BLaER1 treated with 17β-estradiol and CSF1 and Interleukin-3, amounts not matched to agents 10 nM and 100 nM (cell line): ENCODE measurements at regions not wholly inside any gene's neighbourhood (a gene's known extent, or its start where the extent isn't known, plus 50 kb on each side); places are given as distances from the start of the nearest gene placed in this dataset.

Experiments
- H3K27ac ChIP-seq, 11 experiments: shearing (Covaris generic); formaldehyde crosslinking; 2 replicates each; pipeline ENCODE4 v1.8.1; 2022
- H3K27me3 ChIP-seq, 11 experiments: shearing (Covaris generic); formaldehyde crosslinking; 2 replicates each; pipeline ENCODE4 v1.8.1; 2022
- H3K36me3 ChIP-seq, 11 experiments: shearing (Covaris generic); formaldehyde crosslinking; 2 replicates each; pipeline ENCODE4 v1.8.1; 2022
- H3K4me1 ChIP-seq, 10 experiments: shearing (Covaris generic); formaldehyde crosslinking; 2 replicates each; pipeline ENCODE4 v1.8.1; 2022
- H3K4me2 ChIP-seq, 11 experiments: shearing (Covaris generic); formaldehyde crosslinking; 2 replicates each; pipeline ENCODE4 v1.8.1; 2022
- H3K4me3 ChIP-seq, 10 experiments: shearing (Covaris generic); formaldehyde crosslinking; 2 replicates each; pipeline ENCODE4 v1.8.1; 2022
- H3K9ac ChIP-seq, 11 experiments: shearing (Covaris generic); formaldehyde crosslinking; 2 replicates each; pipeline ENCODE4 v1.8.1; 2022
- H3K9me3 ChIP-seq, 11 experiments: shearing (Covaris generic); formaldehyde crosslinking; replicated peaks in 1 of 11; 2 replicates each; pipeline ENCODE4 v1.8.1; 2022
- H4K20me1 ChIP-seq, 11 experiments: shearing (Covaris generic); formaldehyde crosslinking; 2 replicates each; pipeline ENCODE4 v1.8.1; 2022
- Cebpa-rat ChIP-seq, 11 experiments: shearing (Covaris generic); IDR thresholded peaks; 2 replicates each; pipeline ENCODE4 v1.8.1; 2022

GRCh38 chr18:78713726-78714125 is 265.9 kb upstream of the SALL3 start:
- TF ChIP-seq Cebpa-rat (IDR thresholded peaks at IDR 0.05), result no peak
- H3K9me3 ChIP-seq, result peaks cover 1 to 14% (median 9%) of the 10 kb centered on the region in 11 experiments; a peak in 16 of 22 replicates

GRCh38 chr18:78716022-78716421 is 263.6 kb upstream of the SALL3 start:
- no peak overlapping the region for H3K4me2 ChIP-seq
- no peaks in the 10 kb centered on the region for H3K27me3 ChIP-seq
- H3K4me3 ChIP-seq, result no peak overlapping the region
- H3K4me1 ChIP-seq, result no peaks in the 10 kb centered on the region
- H3K36me3 ChIP-seq, result no peaks in the 10 kb centered on the region
- no peak overlapping the region for H3K9ac ChIP-seq
- no peak for TF ChIP-seq Cebpa-rat (IDR thresholded peaks at IDR 0.05)
- H3K9me3 ChIP-seq, result no peaks in the 10 kb centered on the region
- no peak overlapping the region for H3K27ac ChIP-seq
- H4K20me1 ChIP-seq, result no peaks in the 10 kb centered on the region

More at GRCh38 chr18:78713726-78714125, 265.9 kb upstream of the SALL3 start:
- H3K27me3 ChIP-seq, result no peaks in the 10 kb centered on the region
- H3K4me1 ChIP-seq, result no peaks in the 10 kb centered on the region
- no peak overlapping the region for H3K4me2 ChIP-seq
- H4K20me1 ChIP-seq, result no peaks in the 10 kb centered on the region
- H3K36me3 ChIP-seq, result no peaks in the 10 kb centered on the region
- no peak overlapping the region for H3K4me3 ChIP-seq
- H3K9ac ChIP-seq, result no peak overlapping the region
- no peak overlapping the region for H3K27ac ChIP-seq

DNA sequence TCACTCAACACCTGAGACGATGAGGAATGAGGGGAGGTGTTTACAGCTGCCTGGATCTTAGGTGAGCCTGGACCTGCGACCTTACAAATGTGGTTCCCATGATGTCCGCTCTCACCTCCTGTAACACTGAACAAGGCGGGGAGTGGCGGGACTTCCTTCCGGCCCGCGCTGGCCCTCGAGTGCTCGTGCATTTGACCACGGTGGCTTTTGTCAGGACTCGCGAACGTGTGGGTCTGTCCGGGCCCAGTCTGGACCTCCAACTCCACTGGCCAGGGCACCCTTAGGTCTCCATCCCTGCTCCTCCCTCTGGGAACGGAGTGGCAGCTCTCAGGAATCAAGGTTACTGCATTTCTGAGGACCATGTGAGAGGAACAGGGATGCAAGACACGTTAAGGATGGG is 263.0 kb upstream of the SALL3 start:
- H3K4me1 ChIP-seq, result no peaks in the 10 kb centered on the region
- H3K27me3 ChIP-seq, result no peaks in the 10 kb centered on the region
- H3K9me3 ChIP-seq, result no peaks in the 10 kb centered on the region
- H3K4me2 ChIP-seq, result no peak overlapping the region
- no peak overlapping the region for H3K4me3 ChIP-seq
- TF ChIP-seq Cebpa-rat (IDR thresholded peaks at IDR 0.05), result no peak
- H3K9ac ChIP-seq, result no peak overlapping the region
- H4K20me1 ChIP-seq, result no peaks in the 10 kb centered on the region
- no peaks in the 10 kb centered on the region for H3K36me3 ChIP-seq
- no peak overlapping the region for H3K27ac ChIP-seq

- TF ChIP-seq Cebpa-rat (IDR thresholded peaks at IDR 0.05), result no peak
- Histone ChIP-seq H3K4me3 (no peak overlapping the region), H3K36me3 (no peaks in the 10 kb centered on the region), H3K27ac (no peak overlapping the region), H3K9me3 (no peaks in the 10 kb centered on the region), H4K20me1 (no peaks in the 10 kb centered on the region), H3K4me1 (no peaks in the 10 kb centered on the region), H3K9ac (no peak overlapping the region), H3K27me3 (no peaks in the 10 kb centered on the region), H3K4me2 (no peak overlapping the region)
Observed at GRCh38 chr18:78717051-78717765, 262.4 kb upstream of the SALL3 start.

DNA sequence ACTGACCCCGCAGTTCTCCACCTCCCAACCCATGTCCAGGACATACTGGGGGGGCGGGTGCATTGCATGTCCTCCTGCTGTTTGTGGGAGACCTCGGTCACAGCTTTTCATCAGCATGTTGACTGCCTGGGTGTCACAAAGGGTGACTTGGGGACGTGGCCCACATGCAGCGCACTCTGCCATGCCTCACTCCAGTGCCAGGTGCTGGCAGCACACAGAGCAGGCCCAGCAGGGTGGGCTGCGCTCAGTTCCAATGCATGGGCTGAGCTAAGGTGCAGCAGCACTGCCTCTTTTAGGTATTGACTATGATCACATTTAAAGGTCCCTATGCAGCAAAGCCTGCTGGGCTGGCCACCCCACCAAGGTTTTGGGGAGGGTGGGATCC is 261.9 kb upstream of the SALL3 start:
- Histone ChIP-seq H4K20me1 (no peaks in the 10 kb centered on the region), H3K4me3 (no peak overlapping the region), H3K9ac (no peak overlapping the region), H3K27me3 (no peaks in the 10 kb centered on the region), H3K4me1 (no peaks in the 10 kb centered on the region), H3K36me3 (no peaks in the 10 kb centered on the region), H3K27ac (no peak overlapping the region), H3K4me2 (no peak overlapping the region), H3K9me3 (no peaks in the 10 kb centered on the region)
- no peak for TF ChIP-seq Cebpa-rat (IDR thresholded peaks at IDR 0.05)

- H3K36me3 ChIP-seq, result no peaks in the 10 kb centered on the region
- H3K4me2 ChIP-seq, result no peak overlapping the region
- H3K27me3 ChIP-seq, result no peaks in the 10 kb centered on the region
- no peaks in the 10 kb centered on the region for H3K4me1 ChIP-seq
- H4K20me1 ChIP-seq, result no peaks in the 10 kb centered on the region
- H3K9ac ChIP-seq, result no peak overlapping the region
- no peak overlapping the region for H3K27ac ChIP-seq
- H3K4me3 ChIP-seq, result no peak overlapping the region
- no peak for TF ChIP-seq Cebpa-rat (IDR thresholded peaks at IDR 0.05)
- no peaks in the 10 kb centered on the region for H3K9me3 ChIP-seq
Observed at GRCh38 chr18:78719821-78720220, 259.8 kb upstream of the SALL3 start.

GRCh38 chr18:78720456-78721237 is 259.0 kb upstream of the SALL3 start:
- Histone ChIP-seq H3K27ac (no peak overlapping the region), H3K4me2 (no peak overlapping the region)
- TF ChIP-seq Cebpa-rat (IDR thresholded peaks at IDR 0.05), result no peak

GRCh38 chr18:78721238-78721875 is 258.3 kb upstream of the SALL3 start:
- Histone ChIP-seq H3K27ac (no peak overlapping the region), H3K4me1 (no peaks in the 10 kb centered on the region), H3K27me3 (no peaks in the 10 kb centered on the region), H3K4me2 (no peak overlapping the region), H3K36me3 (no peaks in the 10 kb centered on the region), H4K20me1 (no peaks in the 10 kb centered on the region), H3K9ac (no peak overlapping the region), H3K9me3 (no peaks in the 10 kb centered on the region), H3K4me3 (no peak overlapping the region)
- no peak for TF ChIP-seq Cebpa-rat (IDR thresholded peaks at IDR 0.05)

More at GRCh38 chr18:78720456-78721237, 259.0 kb upstream of the SALL3 start:
- Histone ChIP-seq H3K4me3 (no peak overlapping the region), H3K36me3 (no peaks in the 10 kb centered on the region), H3K27me3 (no peaks in the 10 kb centered on the region), H3K9ac (no peak overlapping the region), H4K20me1 (no peaks in the 10 kb centered on the region), H3K4me1 (no peaks in the 10 kb centered on the region), H3K9me3 (no peaks in the 10 kb centered on the region)

- Histone ChIP-seq H3K9me3 (no peaks in the 10 kb centered on the region), H3K4me2 (no peak overlapping the region), H3K4me3 (no peak overlapping the region), H3K27me3 (no peaks in the 10 kb centered on the region), H3K9ac (no peak overlapping the region), H3K36me3 (no peaks in the 10 kb centered on the region), H3K27ac (no peak overlapping the region), H4K20me1 (no peaks in the 10 kb centered on the region), H3K4me1 (no peaks in the 10 kb centered on the region)
- no peak for TF ChIP-seq Cebpa-rat (IDR thresholded peaks at IDR 0.05)
Observed at GRCh38 chr18:78721981-78722380, 257.6 kb upstream of the SALL3 start.
